H1 (cell line): ENCODE measurements at regions not wholly inside any gene's neighbourhood (a gene's known extent, or its start where the extent isn't known, plus 50 kb on each side); places are given as distances from the start of the nearest gene placed in this dataset.
A peak's percentile ranks its signal among the peaks of the same experiment; 100 is the strongest.

Source experiments
- CTCF ChIA-PET: fragments of 300-600 bp; sonication (Branson Sonifier 250); formaldehyde crosslinking; loops from one replicate; lab custom pipeline; 2021; ENCODE audit not compliant: partially characterized antibody; lab: Charles Lee
- POLR2A ChIA-PET: fragments of 300-600 bp; sonication (Branson Sonifier 250); formaldehyde crosslinking; loops from one replicate; lab custom pipeline; 2021; ENCODE audit warnings: inconsistent platforms; ENCODE audit not compliant: partially characterized antibody; lab: Charles Lee
- DNase-seq, 2 experiments: peaks; one replicate each; pipeline versions ENCODE4 v3.0.0 to v3.0.0-alpha.2; 2010 to 2022; ENCODE audit warnings: low spot score in 2 of 2, low read depth in 1 of 2, mixed read lengths in 1 of 2
- FAIRE-seq: peaks from 2 replicates; lab custom pipeline; 2011; peaks lifted over from hg19 to GRCh38; lab: Jason Lieb, UNC
- H2AFZ ChIP-seq: 2 replicates; pipeline ENCODE4 v1.8.1; 2012; ENCODE audit warnings: low read length, inconsistent platforms
- H2AK5ac ChIP-seq: 2 replicates; pipeline ENCODE4 v1.6.1; 2013; ENCODE audit warnings: low read depth, low read length
- H2BK120ac ChIP-seq: replicated peaks from 2 replicates; pipeline ENCODE3; 2013; ENCODE audit warnings: low read depth, low read length, inconsistent platforms
- H2BK12ac ChIP-seq: 2 replicates; pipeline ENCODE4 v1.6.1; 2013; ENCODE audit warnings: low read depth, low read length
- H2BK15ac ChIP-seq: 2 replicates; pipeline ENCODE4 v1.6.1; 2013; ENCODE audit warnings: low read length
- H2BK20ac ChIP-seq: 2 replicates; pipeline ENCODE4 v1.6.1; 2013; ENCODE audit warnings: low read length
- H2BK5ac ChIP-seq: 2 replicates; pipeline ENCODE4 v1.6.1; 2013; ENCODE audit warnings: low read depth, low read length
- H3K14ac ChIP-seq: 2 replicates; pipeline ENCODE4 v1.6.1; 2013; ENCODE audit warnings: inconsistent platforms; ENCODE audit not compliant: insufficient read length
- H3K18ac ChIP-seq: 2 replicates; pipeline ENCODE4 v1.6.1; 2013; ENCODE audit warnings: low read length; ENCODE audit errors: extremely low read depth
- H3K23ac ChIP-seq: 2 replicates; pipeline ENCODE4 v1.6.1; 2013; ENCODE audit warnings: inconsistent platforms; ENCODE audit not compliant: insufficient read length
- H3K23me2 ChIP-seq: 2 replicates; pipeline ENCODE4 v1.6.1; 2013; ENCODE audit warnings: low read depth, low read length
- H3K27ac ChIP-seq: 2 replicates; pipeline ENCODE4 v1.6.1; 2011; ENCODE audit warnings: low read depth, low read length, inconsistent platforms
- H3K27me3 ChIP-seq, 4 experiments: replicated peaks in 1 of 4; 1 replicate in 1 of 4; 2 replicates in 3 of 4; pipeline versions ENCODE4 v1.6.1 to v1.8.1; 2011 to 2013; ENCODE audit warnings: low read length in 3 of 4, mild to moderate bottlenecking in 3 of 4, inconsistent platforms in 2 of 4, mixed read lengths in 2 of 4, moderate library complexity in 1 of 4; ENCODE audit not compliant: control insufficient read depth in 3 of 4, insufficient read depth in 3 of 4; ENCODE audit errors: extremely low read depth in 1 of 4
- H3K36me3 ChIP-seq, 4 experiments: 2 replicates each; pipeline versions ENCODE4 v1.6.1 to v1.8.1; 2011 to 2013; ENCODE audit warnings: mild to moderate bottlenecking in 4 of 4, low read length in 3 of 4, moderate library complexity in 2 of 4, control low read depth in 1 of 4, inconsistent platforms in 1 of 4; ENCODE audit not compliant: insufficient read depth in 4 of 4, control insufficient read depth in 2 of 4
- H3K4ac ChIP-seq: replicated peaks from 2 replicates; pipeline ENCODE3; 2013; ENCODE audit warnings: low read length, low read depth, mixed read lengths, inconsistent platforms; ENCODE audit not compliant: insufficient read length
- H3K4me1 ChIP-seq, 4 experiments: replicated peaks in 1 of 4; 1 replicate in 1 of 4; 2 replicates in 3 of 4; pipeline versions ENCODE4 v1.6.1 to v1.8.1; 2011 to 2013; ENCODE audit warnings: low read length in 3 of 4, inconsistent platforms in 2 of 4, mixed read lengths in 1 of 4; ENCODE audit not compliant: insufficient read depth in 4 of 4, control insufficient read depth in 3 of 4
- H3K4me2 ChIP-seq, 2 experiments: 2 replicates each; pipeline versions ENCODE4 v1.6.1 to v1.8.1; 2011 to 2013; ENCODE audit warnings: low read depth in 2 of 2, low read length in 2 of 2, control low read depth in 1 of 2, inconsistent platforms in 1 of 2, mild to moderate bottlenecking in 1 of 2; ENCODE audit not compliant: insufficient read depth in 1 of 2
- H3K4me3 ChIP-seq, 4 experiments: fragments of 200-600, 300-600 bp in 1 of 4; sonication (generic), shearing (Covaris generic), sonication (Bioruptor Twin) in 1 of 4; 2 replicates each; pipeline versions ENCODE4 v1.5.1 to v1.8.1; 2011 to 2016; ENCODE audit warnings: low read length in 4 of 4, low read depth in 3 of 4, control low read depth in 2 of 4, inconsistent platforms in 2 of 4, mild to moderate bottlenecking in 2 of 4, mixed read lengths in 1 of 4, moderate library complexity in 1 of 4; ENCODE audit not compliant: insufficient read depth in 2 of 4; ENCODE audit errors: extremely low read depth in 1 of 4
- H3K56ac ChIP-seq: replicated peaks from 2 replicates; pipeline ENCODE3; 2013; ENCODE audit warnings: low read depth, mild to moderate bottlenecking, mixed read lengths, low read length, inconsistent platforms; ENCODE audit not compliant: insufficient read length
- H3K79me1 ChIP-seq: 2 replicates; pipeline ENCODE4 v1.6.1; 2013; ENCODE audit warnings: low read depth, low read length, control low read depth
- H3K79me2 ChIP-seq, 2 experiments: 2 replicates each; pipeline versions ENCODE4 v1.6.1 to v1.8.1; 2012 to 2013; ENCODE audit warnings: low read length in 2 of 2, mild to moderate bottlenecking in 2 of 2, inconsistent platforms in 1 of 2; ENCODE audit not compliant: insufficient read depth in 2 of 2, control insufficient read depth in 1 of 2
- H3K9ac ChIP-seq, 4 experiments: replicated peaks in 1 of 4; 1 replicate in 1 of 4; 2 replicates in 3 of 4; pipeline versions ENCODE4 v1.6.1 to v1.8.1; 2011 to 2013; ENCODE audit warnings: low read depth in 3 of 4, low read length in 3 of 4, control low read depth in 2 of 4, mild to moderate bottlenecking in 2 of 4, moderate library complexity in 2 of 4, inconsistent platforms in 1 of 4; ENCODE audit errors: extremely low read depth in 1 of 4
- H3K9me3 ChIP-seq, 2 experiments: 2 replicates each; pipeline versions ENCODE4 v1.6.1 to v1.8.1; 2012 to 2013; ENCODE audit warnings: mild to moderate bottlenecking in 2 of 2, moderate library complexity in 2 of 2, control low read depth in 1 of 2, inconsistent platforms in 1 of 2, low read depth in 1 of 2, low read length in 1 of 2, mixed read lengths in 1 of 2; ENCODE audit not compliant: insufficient read depth in 2 of 2
- H4K20me1 ChIP-seq, 2 experiments: replicated peaks in 1 of 2; 2 replicates each; pipeline versions ENCODE3 to v1.8.1; 2011 to 2013; ENCODE audit warnings: inconsistent platforms in 2 of 2, low read length in 2 of 2, mild to moderate bottlenecking in 1 of 2; ENCODE audit not compliant: insufficient read depth in 2 of 2, control insufficient read depth in 1 of 2
- H4K5ac ChIP-seq: 2 replicates; pipeline ENCODE4 v1.6.1; 2013; ENCODE audit warnings: low read length, low read depth, mixed read lengths, inconsistent platforms; ENCODE audit not compliant: insufficient read length
- H4K8ac ChIP-seq: 2 replicates; pipeline ENCODE4 v1.8.0; 2013; ENCODE audit warnings: mild to moderate bottlenecking, moderate library complexity, low read length, inconsistent platforms; ENCODE audit not compliant: insufficient read depth; ENCODE audit errors: extremely low read depth
- H4K91ac ChIP-seq: replicated peaks from 2 replicates; pipeline ENCODE3; 2013; ENCODE audit warnings: low read length, mixed read lengths, inconsistent platforms; ENCODE audit not compliant: insufficient read length
- CBX5 ChIP-seq: fragments of 300-800, 300-1000 bp; sonication (generic); IDR thresholded peaks from 2 replicates; pipeline ENCODE4 v1.7.1; 2016; ENCODE audit warnings: antibody characterized with exemption, low read length, low read depth
- CHD2 ChIP-seq: IDR thresholded peaks from 2 replicates; pipeline ENCODE4 v1.6.1; 2012; ENCODE audit warnings: low read length, improper control_type of control experiment
- HDAC6 ChIP-seq: IDR thresholded peaks from one replicate; pipeline ENCODE4 v1.7.1; 2012; ENCODE audit warnings: low read depth, mild to moderate bottlenecking, inconsistent platforms, low read length, moderate library complexity
- NANOG ChIP-seq: IDR thresholded peaks from 2 replicates; pipeline ENCODE4 v1.6.1; 2011; ENCODE audit warnings: low read length, low read depth, mild to moderate bottlenecking, inconsistent platforms; ENCODE audit not compliant: insufficient read depth, poor library complexity, severe bottlenecking
- SP4 ChIP-seq: IDR thresholded peaks from 2 replicates; pipeline ENCODE4 v1.6.1; 2012; ENCODE audit warnings: low read length, inconsistent platforms
- WGBS, 2 experiments: shearing (Covaris generic) in 1 of 2; methylation state at CpG; one replicate each; pipeline versions ENCODE4 v1.1.6 to v1.1.7; 2013 to 2015; ENCODE audit warnings: low lambda C conversion rate in 2 of 2, mixed read lengths in 2 of 2, inconsistent platforms in 1 of 2, low coverage in 1 of 2, missing lambda C conversion rate in 1 of 2; ENCODE audit not compliant: insufficient replicate concordance in 2 of 2, insufficient coverage in 1 of 2, insufficient read length in 1 of 2; ENCODE audit errors: extremely low coverage in 1 of 2, missing lambda C conversion rate in 1 of 2; 5-methylcytosine and 5-hydroxymethylcytosine counted together

DNA sequence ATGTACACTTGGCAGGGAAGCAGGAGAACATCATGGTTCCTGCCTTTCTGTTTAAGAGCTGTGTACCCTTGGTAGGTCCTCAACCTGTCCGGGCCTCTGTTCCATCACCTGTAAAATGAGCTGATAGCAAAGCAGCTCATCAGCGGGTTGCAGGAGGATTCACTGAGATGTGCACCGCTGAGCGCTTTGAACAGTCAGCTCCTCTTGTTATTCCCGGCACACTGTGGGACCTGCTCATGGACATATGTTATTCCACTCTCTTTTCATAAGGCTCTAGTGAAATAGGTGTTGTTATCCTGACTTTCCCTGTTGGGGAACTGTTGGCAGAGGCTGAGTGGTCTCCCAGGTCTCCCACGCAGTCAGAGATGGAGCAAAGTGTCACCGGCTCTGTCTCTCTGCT, 497.5 kb upstream of the ZMIZ1 start:
- WGBS, 2 experiments: 92% methylated on average over 7 of the region's 7 CpGs; no CpG with 5 or more reads in 1 of the 2 experiments
- Histone ChIP-seq H3K79me1 (no peaks in the 10 kb centered on the region), H3K4me1 (no peaks in the 10 kb centered on the region), H4K5ac (no peak overlapping the region), H2BK5ac (no peak overlapping the region), H3K27me3 (no peaks in the 10 kb centered on the region), H3K23ac (no peak overlapping the region), H3K9me3 (no peaks in the 10 kb centered on the region), H3K14ac (no peak overlapping the region), H3K56ac (no peak overlapping the region), H2BK20ac (no peak overlapping the region), H4K20me1 (no peaks in the 10 kb centered on the region), H4K91ac (no peak overlapping the region), H3K9ac (no peak overlapping the region), H3K36me3 (no peaks in the 10 kb centered on the region), H3K18ac (no peak overlapping the region), H3K4ac (no peak overlapping the region), H3K23me2 (no peaks in the 10 kb centered on the region), H2AK5ac (no peak overlapping the region), H3K4me2 (no peak overlapping the region), H2BK12ac (no peak overlapping the region), H2BK120ac (no peak overlapping the region), H2AFZ (no peak overlapping the region), H2BK15ac (no peak overlapping the region), H4K8ac (peak overlapping the region; percentile 22; the same call in 1 of the 2 replicates), H3K4me3 (no peak overlapping the region), H3K27ac (no peak overlapping the region), H3K79me2 (no peaks in the 10 kb centered on the region)
- TF ChIP-seq HDAC6 (no peak), SP4 (no peak), NANOG (no peak), CBX5 (no peak), CHD2 (no peak)
- ChIA-PET POLR2A (no interaction called here), CTCF (interaction anchor here (1.0 kb wide), 1 partner anchor 51 kb away, joined by 3 read pairs; no protein-coding TSS in a partner anchor)
- FAIRE-seq: no peak
- DNase-seq: no peak
